Stomach (tissue), 8 donors: ENCODE measurements at regions not wholly inside any gene's neighbourhood (a gene's known extent, or its start where the extent isn't known, plus 50 kb on each side); places are given as distances from the start of the nearest gene placed in this dataset.

Source experiments
- DNase-seq, 2 donors: peaks; one replicate each; pipeline versions ENCODE4 v3.0.0 to v3.0.0-alpha.2; 2013 to 2019
- H3K27ac ChIP-seq, 5 donors: fragments of 200-600 bp in 4 of 5; sonication (generic) in 4 of 5; one replicate each; pipeline ENCODE4 v1.5.1; 2013 to 2019; ENCODE audit warnings: mild to moderate bottlenecking in 1 of 5, moderate library complexity in 1 of 5
- H3K27me3 ChIP-seq, 3 donors: fragments of 200-600 bp; sonication (generic); one replicate each; pipeline ENCODE4 v1.5.1; 2017 to 2019; ENCODE audit warnings: mixed run types in 1 of 3
- H3K36me3 ChIP-seq, 4 donors: fragments of 200-600 bp; sonication (generic); 1 replicate in 3 of 4; 2 replicates in 1 of 4; pipeline ENCODE4 v1.5.1; 2016 to 2019
- H3K4me1 ChIP-seq, 4 donors: fragments of 200-600 bp; sonication (generic); one replicate each; pipeline ENCODE4 v1.5.1; 2016 to 2019
- H3K4me3 ChIP-seq, 4 donors: fragments of 200-600 bp; sonication (generic) in 3 of 4; one replicate each; pipeline ENCODE4 v1.5.1; 2016 to 2019; ENCODE audit warnings: mild to moderate bottlenecking in 1 of 4
- H3K9me3 ChIP-seq, 4 donors: fragments of 200-600 bp; sonication (generic); one replicate each; pipeline ENCODE4 v1.5.1; 2016 to 2019
- EP300 ChIP-seq: sonication (generic); formaldehyde crosslinking; IDR thresholded peaks from one replicate; pipeline ENCODE4 v1.6.1; 2017; ENCODE audit warnings: antibody characterized with exemption
- POLR2A ChIP-seq, 4 donors: fragments of 450-650 bp; IDR thresholded peaks; one replicate each; pipeline ENCODE4 v1.6.1; 2016; ENCODE audit warnings: antibody characterized with exemption in 4 of 4, control low read depth in 2 of 4, mild to moderate bottlenecking in 1 of 4, moderate library complexity in 1 of 4
- POLR2AphosphoS5 ChIP-seq, 3 donors: sonication (generic); formaldehyde crosslinking; IDR thresholded peaks; one replicate each; pipeline ENCODE4 v1.6.1; 2016; ENCODE audit warnings: antibody characterized with exemption in 3 of 3
- WGBS, 5 donors: extraction: QIAGEN DNeasy Blood & Tissue Kit in 3 of 5; methylation state at CpG; one replicate each; pipeline versions ENCODE4 v1.1.5 to v1.1.7; 2013 to 2018; 5-methylcytosine and 5-hydroxymethylcytosine counted together
- intact Hi-C: fragments of 100-400 bp; cut with DNase I; formaldehyde crosslinking; loops from one replicate; pipeline ENCODE4 v1.15.1; 2023; ENCODE audit warnings: low total_unique reads
- TF ChIP-seq, protein P1 (sequence below), 7 experiments: fragments of 450-650 bp in 4 of 7; fragments of 200-600 bp in 3 of 7; sonication (generic) in 3 of 7; IDR thresholded peaks; one replicate each; pipeline ENCODE4 v1.5.1; 2016 to 2019; ENCODE audit warnings: antibody characterized with exemption in 7 of 7, control low read depth in 2 of 7, mild to moderate bottlenecking in 1 of 7
- donor health status: healthy with polysubstance abuse.
- donor health status: Bipolar disorder and iron deficiency.
- donor health status: healthy.

DNA sequence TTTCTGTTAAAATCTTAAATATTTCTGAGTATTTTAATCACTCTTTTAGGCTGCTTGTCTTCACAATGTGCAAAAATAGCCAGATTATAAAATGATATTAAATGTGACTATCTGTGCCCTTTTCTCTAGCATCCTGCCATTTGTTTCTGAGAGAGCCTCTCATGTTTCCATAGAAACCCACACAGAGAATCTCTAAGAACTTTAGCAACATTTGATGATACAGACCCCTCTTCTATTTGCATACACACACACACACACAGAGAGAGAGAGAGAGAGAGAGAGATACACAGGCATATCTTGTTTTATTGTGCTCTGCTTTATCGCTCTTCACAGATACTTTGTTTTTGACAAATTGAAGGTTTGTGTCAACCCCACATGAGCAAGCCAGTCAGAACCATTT lies 134.5 kb upstream of the DDX18 start:
- intact Hi-C loops = no loop called here
- Histone ChIP-seq H3K4me1 (no peaks in the 10 kb centered on the region), H3K27me3 (no peaks in the 10 kb centered on the region), H3K36me3 (no peaks in the 10 kb centered on the region), H3K4me3 (no peak overlapping the region), H3K9me3 (peaks cover 0 to 5% (median 0%) of the 10 kb centered on the region in 4 donors), H3K27ac (no peak overlapping the region)
- WGBS, 5 donors = 89 to 96% (median 91%) methylated on average over 1 of the region's 1 CpG
- TF ChIP-seq POLR2A (IDR thresholded peaks at IDR 0.05) (no peak), POLR2AphosphoS5 (IDR thresholded peaks at IDR 0.05) (no peak), EP300 (no peak)
- TF ChIP-seq, protein P1, sequence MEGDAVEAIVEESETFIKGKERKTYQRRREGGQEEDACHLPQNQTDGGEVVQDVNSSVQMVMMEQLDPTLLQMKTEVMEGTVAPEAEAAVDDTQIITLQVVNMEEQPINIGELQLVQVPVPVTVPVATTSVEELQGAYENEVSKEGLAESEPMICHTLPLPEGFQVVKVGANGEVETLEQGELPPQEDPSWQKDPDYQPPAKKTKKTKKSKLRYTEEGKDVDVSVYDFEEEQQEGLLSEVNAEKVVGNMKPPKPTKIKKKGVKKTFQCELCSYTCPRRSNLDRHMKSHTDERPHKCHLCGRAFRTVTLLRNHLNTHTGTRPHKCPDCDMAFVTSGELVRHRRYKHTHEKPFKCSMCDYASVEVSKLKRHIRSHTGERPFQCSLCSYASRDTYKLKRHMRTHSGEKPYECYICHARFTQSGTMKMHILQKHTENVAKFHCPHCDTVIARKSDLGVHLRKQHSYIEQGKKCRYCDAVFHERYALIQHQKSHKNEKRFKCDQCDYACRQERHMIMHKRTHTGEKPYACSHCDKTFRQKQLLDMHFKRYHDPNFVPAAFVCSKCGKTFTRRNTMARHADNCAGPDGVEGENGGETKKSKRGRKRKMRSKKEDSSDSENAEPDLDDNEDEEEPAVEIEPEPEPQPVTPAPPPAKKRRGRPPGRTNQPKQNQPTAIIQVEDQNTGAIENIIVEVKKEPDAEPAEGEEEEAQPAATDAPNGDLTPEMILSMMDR (IDR thresholded peaks at IDR 0.05) = no peak
- no peak for DNase-seq

DNA sequence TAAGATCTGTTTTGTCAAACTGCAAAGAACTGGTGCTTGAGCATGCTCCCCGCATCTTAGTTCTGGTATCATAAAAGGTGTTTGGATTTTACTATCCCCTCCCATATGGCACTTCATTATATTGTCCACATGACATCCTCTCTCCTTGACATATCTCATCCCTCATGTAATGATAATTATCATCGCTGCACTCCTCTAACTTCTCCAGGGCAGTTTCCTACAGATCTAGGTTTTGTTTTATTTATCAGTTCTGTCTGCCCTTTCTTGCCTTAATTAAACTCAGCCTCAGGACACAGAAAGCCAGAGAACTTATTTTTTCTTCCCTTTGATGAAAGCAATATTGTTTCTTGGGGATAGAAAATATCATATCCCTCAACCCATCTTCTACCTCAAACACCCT lies 129.6 kb upstream of the DDX18 start:
- H3K27ac ChIP-seq = no peak overlapping the region
- no peak overlapping the region for H3K4me3 ChIP-seq
- H3K4me1 ChIP-seq = no peaks in the 10 kb centered on the region
- no peak for DNase-seq
- intact Hi-C loops = no loop called here
- TF ChIP-seq POLR2A (IDR thresholded peaks at IDR 0.05) (no peak), POLR2AphosphoS5 (IDR thresholded peaks at IDR 0.05) (no peak), EP300 (no peak)
- TF ChIP-seq, protein P1 (IDR thresholded peaks at IDR 0.05) = no peak
- H3K27me3 ChIP-seq = no peaks in the 10 kb centered on the region
- WGBS, 5 donors = 87 to 93% (median 90%) methylated on average over 2 of the region's 2 CpGs
- no peaks in the 10 kb centered on the region for H3K36me3 ChIP-seq
- peaks cover 0 to 5% (median 0%) of the 10 kb centered on the region in 4 donors for H3K9me3 ChIP-seq

DNA sequence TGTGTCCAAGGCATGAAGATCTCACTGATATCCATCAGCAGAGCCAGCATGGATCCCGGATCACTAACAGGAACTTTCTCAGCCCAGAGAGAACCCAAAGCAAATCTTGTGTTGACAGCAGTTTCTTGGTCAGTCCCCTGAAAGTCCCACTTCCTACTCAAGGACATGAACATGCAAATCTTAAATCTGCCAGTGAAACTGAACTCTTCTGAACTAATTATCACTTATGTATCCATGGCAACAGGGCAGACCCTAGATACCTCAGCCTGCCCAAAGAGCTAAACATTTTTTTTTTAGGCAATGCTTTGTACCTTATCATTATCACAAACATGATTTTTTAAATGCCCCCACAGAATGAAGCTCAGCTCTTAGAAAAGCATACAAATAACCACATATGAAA lies 127.8 kb upstream of the DDX18 start:
- Histone ChIP-seq H3K4me3 (no peak overlapping the region), H3K27ac (no peak overlapping the region), H3K36me3 (no peaks in the 10 kb centered on the region), H3K9me3 (no peaks in the 10 kb centered on the region), H3K27me3 (no peaks in the 10 kb centered on the region), H3K4me1 (no peaks in the 10 kb centered on the region)
- intact Hi-C loops = no loop called here
- TF ChIP-seq POLR2A (IDR thresholded peaks at IDR 0.05) = no peak
- TF ChIP-seq POLR2AphosphoS5 (IDR thresholded peaks at IDR 0.05) = no peak
- TF ChIP-seq, protein P1 (IDR thresholded peaks at IDR 0.05) = no peak
- no peak for TF ChIP-seq EP300
- DNase-seq = no peak
- 78 to 92% (median 90%) methylated on average over 1 of the region's 1 CpG for WGBS, 5 donors

DNA sequence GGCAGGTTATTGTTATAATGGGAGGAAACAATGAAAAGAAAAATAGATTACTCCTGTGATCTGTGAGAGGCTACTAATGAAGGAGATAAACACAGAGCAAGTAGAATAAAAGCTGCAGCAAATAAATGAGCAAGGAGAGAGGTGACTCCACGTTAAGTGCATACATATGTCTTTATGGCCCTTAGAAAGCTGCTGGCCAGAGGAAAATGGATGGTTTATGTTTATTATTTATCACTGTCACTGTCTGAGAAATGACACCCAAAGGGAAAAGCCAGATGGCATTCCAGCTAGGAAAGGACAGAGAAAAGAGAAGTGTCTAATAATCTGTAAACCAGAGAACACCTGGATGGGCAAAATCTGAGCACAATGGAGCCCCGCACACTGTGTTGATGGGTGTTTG lies 122.9 kb upstream of the DDX18 start:
- no peak overlapping the region for H3K27ac ChIP-seq
- no peaks in the 10 kb centered on the region for H3K4me1 ChIP-seq
- 60 to 69% (median 68%) methylated on average over 2 of the region's 2 CpGs for WGBS, 5 donors
- TF ChIP-seq, protein P1 (IDR thresholded peaks at IDR 0.05) = no peak
- TF ChIP-seq POLR2AphosphoS5 (IDR thresholded peaks at IDR 0.05) = no peak
- H3K9me3 ChIP-seq = no peaks in the 10 kb centered on the region
- DNase-seq = no peak
- intact Hi-C loops = no loop called here
- H3K27me3 ChIP-seq = no peaks in the 10 kb centered on the region
- H3K4me3 ChIP-seq = no peak overlapping the region
- no peaks in the 10 kb centered on the region for H3K36me3 ChIP-seq
